GM12878 (cell line): ENCODE measurements at regions not wholly inside any gene's neighbourhood (a gene's known extent, or its start where the extent isn't known, plus 50 kb on each side); places are given as distances from the start of the nearest gene placed in this dataset.

Experiments used
- ATAC-seq: fragments of 200-7000 bp; cut with Tn5 transposase; 3 replicates; pipeline ENCODE4 v1.9.1; 2020; ENCODE audit warnings: mild to moderate bottlenecking, moderate library complexity
- BruUV-seq: library from RNA; stranded (reverse); fragments of 400-500 nt; replicated peaks from 2 replicates; lab custom pipeline; 2021; lab: Mats Ljungman, UMichigan
- CTCF ChIA-PET: fragments of 300-600 bp; sonication (Branson Sonifier 250); formaldehyde crosslinking; extraction: SDS; loops from one replicate; lab custom pipeline; 2021; ENCODE audit warnings: inconsistent platforms; lab: Yijun Ruan, JAX
- POLR2A ChIA-PET: fragments of 350-600 bp; formaldehyde crosslinking; extraction: SDS; loops from one replicate; lab custom pipeline; 2021; ENCODE audit warnings: inconsistent platforms; lab: Charles Lee
- RAD21 ChIA-PET: fragments of 300-600 bp; sonication (Branson Sonifier 250); formaldehyde crosslinking; loops from one replicate; lab custom pipeline; 2023; ENCODE audit warnings: antibody characterized with exemption; ENCODE audit not compliant: unreplicated experiment; lab: Charles Lee
- SMC1A ChIA-PET: fragments of 300-600 bp; sonication (Branson Sonifier 250); formaldehyde crosslinking; loops from one replicate; lab custom pipeline; 2023; ENCODE audit not compliant: unreplicated experiment, uncharacterized antibody; lab: Charles Lee
- DNase-seq: peaks from one replicate; pipeline ENCODE4 v3.0.0-alpha.2; 2011; ENCODE audit warnings: low read depth, low spot score
- FAIRE-seq: peaks from 3 replicates; lab custom pipeline; 2011; peaks lifted over from hg19 to GRCh38; lab: Jason Lieb, UNC
- H2AFZ ChIP-seq: 2 replicates; pipeline ENCODE4 v1.6.0; 2011; ENCODE audit warnings: low read depth, low read length, control low read depth; ENCODE audit not compliant: control insufficient read depth
- H3K27ac ChIP-seq: 2 replicates; pipeline ENCODE4 v1.5.1; 2011; ENCODE audit warnings: control low read depth; ENCODE audit not compliant: control insufficient read depth, insufficient read depth
- H3K27me3 ChIP-seq, 2 experiments: replicated peaks in 1 of 2; 2 replicates each; pipeline versions ENCODE4 v1.6.0 to v1.6.1; 2011; ENCODE audit warnings: low read length in 1 of 2; ENCODE audit not compliant: control insufficient read depth in 2 of 2, insufficient read depth in 2 of 2
- H3K36me3 ChIP-seq, 2 experiments: 2 replicates each; pipeline ENCODE4 v1.5.1; 2011; ENCODE audit warnings: low read length in 1 of 2; ENCODE audit not compliant: control insufficient read depth in 2 of 2, insufficient read depth in 2 of 2
- H3K4me1 ChIP-seq: 2 replicates; pipeline ENCODE4 v1.6.1; 2011; ENCODE audit warnings: mild to moderate bottlenecking, low read length, moderate library complexity, mixed read lengths; ENCODE audit not compliant: control insufficient read depth, insufficient read depth
- H3K4me2 ChIP-seq: 2 replicates; pipeline ENCODE4 v1.6.0; 2011; ENCODE audit warnings: control low read depth; ENCODE audit not compliant: control insufficient read depth, insufficient read depth
- H3K4me3 ChIP-seq: fragments of 200-600 bp; sonication (generic); 2 replicates; pipeline ENCODE4 v1.5.1; 2016
- H3K79me2 ChIP-seq: 2 replicates; pipeline ENCODE4 v1.6.0; 2011; ENCODE audit warnings: low read length; ENCODE audit not compliant: control insufficient read depth, insufficient read depth
- H3K9ac ChIP-seq: 2 replicates; pipeline ENCODE4 v1.8.0; 2011; ENCODE audit warnings: low read length, control low read depth, mixed read lengths; ENCODE audit not compliant: control insufficient read depth, insufficient read depth
- H3K9me3 ChIP-seq: replicated peaks from 3 replicates; pipeline ENCODE4 v1.5.1; 2011; ENCODE audit warnings: mild to moderate bottlenecking, low read length; ENCODE audit not compliant: control insufficient read depth, insufficient read depth
- H4K20me1 ChIP-seq: 2 replicates; pipeline ENCODE4 v1.6.0; 2011; ENCODE audit not compliant: control insufficient read depth, insufficient read depth
- NR2C2 ChIP-seq: IDR thresholded peaks from 2 replicates; pipeline ENCODE4 v1.6.1; 2011; ENCODE audit warnings: borderline replicate concordance, low read depth; ENCODE audit not compliant: control insufficient read depth, insufficient read length
- POLR2AphosphoS2 ChIP-seq: IDR thresholded peaks from 2 replicates; pipeline ENCODE4 v1.6.1; 2011; ENCODE audit warnings: low read depth, mild to moderate bottlenecking, low read length, improper control_type of control experiment, moderate library complexity
- SREBF2 ChIP-seq: IDR thresholded peaks from 2 replicates; pipeline ENCODE4 v1.6.1; 2012; ENCODE audit warnings: mild to moderate bottlenecking, low read length
- ZNF687 ChIP-seq: fragments of 450-650 bp; IDR thresholded peaks from 2 replicates; pipeline ENCODE4 v1.6.1; 2017; ENCODE audit warnings: mild to moderate bottlenecking, moderate library complexity
- WGBS: methylation state at CpG from one replicate; pipeline ENCODE4 v1.1.6; 2016; ENCODE audit warnings: low lambda C conversion rate; ENCODE audit not compliant: insufficient replicate concordance, insufficient coverage; ENCODE audit errors: missing lambda C conversion rate; 5-methylcytosine and 5-hydroxymethylcytosine counted together
- in situ Hi-C: fragments of 300-500 bp; cut with MboI; formaldehyde crosslinking; loops from 9 replicates; pipeline ENCODE4 v1.14.3; 2018; ENCODE audit warnings: mixed read lengths
- intact Hi-C: fragments of 100-400 bp; cut with micrococcal nuclease; formaldehyde crosslinking; loops from one replicate; pipeline ENCODE4 v1.14.2; 2022; ENCODE audit not compliant: unreplicated experiment

- POLR2A ChIA-PET = no interaction called here
- intact Hi-C loops = no loop called here
- Histone ChIP-seq H3K27me3 (no peaks in the 10 kb centered on the region; a peak in 2 of 4 replicates), H3K27ac (no peak overlapping the region), H2AFZ (no peak overlapping the region), H3K4me1 (no peaks in the 10 kb centered on the region), H4K20me1 (no peaks in the 10 kb centered on the region), H3K9me3 (no peaks in the 10 kb centered on the region), H3K4me3 (no peak overlapping the region), H3K4me2 (no peak overlapping the region), H3K79me2 (no peaks in the 10 kb centered on the region), H3K36me3 (no peaks in the 10 kb centered on the region), H3K9ac (no peak overlapping the region)
- no peak for FAIRE-seq
- in situ Hi-C loops = no loop called here
- BruUV-seq = no TSS peak
- RAD21 ChIA-PET = no interaction called here
- SMC1A ChIA-PET = no interaction called here
- 27% methylated on average over 1 of the region's 1 CpG for WGBS
- no peak for DNase-seq
- no peak for ATAC-seq
- CTCF ChIA-PET = no interaction called here
- TF ChIP-seq NR2C2 = no peak
- TF ChIP-seq SREBF2 = no peak
- TF ChIP-seq ZNF687 = no peak
- TF ChIP-seq POLR2AphosphoS2 = no peak
- TF ChIP-seq, all 136 proteins: peak for 0
Observed at GRCh38 chr5:169356181-169356580, 55.2 kb upstream of the SLIT3 start.
